Large intestine (tissue), 3 donors: ENCODE measurements at regions not wholly inside any gene's neighbourhood (a gene's known extent, or its start where the extent isn't known, plus 50 kb on each side); places are given as distances from the start of the nearest gene placed in this dataset.
"Not testable (repeated sequence)": the region's sequence is repeated elsewhere in the genome, so short reads cannot be mapped to it uniquely, and the experiment has no call there.

ENCODE experiments used
- DNase-seq, 2 donors: peaks; one replicate each; pipeline versions ENCODE4 v3.0.0 to v3.0.0-alpha.2; 2013
- H3K27ac ChIP-seq: one replicate; pipeline ENCODE4 v1.5.1; 2013; ENCODE audit warnings: low read length
- H3K27me3 ChIP-seq: 2 replicates; pipeline ENCODE4 v1.6.1; 2013; ENCODE audit warnings: low read length; ENCODE audit not compliant: control insufficient read depth, insufficient read depth
- H3K36me3 ChIP-seq: 2 replicates; pipeline ENCODE4 v1.6.1; 2013; ENCODE audit warnings: low read length; ENCODE audit not compliant: control insufficient read depth, insufficient read depth
- H3K4me1 ChIP-seq: one replicate; pipeline ENCODE4 v1.6.1; 2013; ENCODE audit warnings: low read length; ENCODE audit not compliant: control insufficient read depth, insufficient read depth
- H3K4me3 ChIP-seq: one replicate; pipeline ENCODE4 v1.5.1; 2013; ENCODE audit warnings: low read length
- H3K9me3 ChIP-seq: one replicate; pipeline ENCODE4 v1.6.1; 2013; ENCODE audit warnings: mild to moderate bottlenecking, low read depth, low read length, moderate library complexity; ENCODE audit not compliant: control insufficient read depth
- WGBS: methylation state at CpG from one replicate; pipeline ENCODE4 v1.1.5; 2013; ENCODE audit warnings: low lambda C conversion rate; ENCODE audit not compliant: insufficient coverage; 5-methylcytosine and 5-hydroxymethylcytosine counted together

DNA sequence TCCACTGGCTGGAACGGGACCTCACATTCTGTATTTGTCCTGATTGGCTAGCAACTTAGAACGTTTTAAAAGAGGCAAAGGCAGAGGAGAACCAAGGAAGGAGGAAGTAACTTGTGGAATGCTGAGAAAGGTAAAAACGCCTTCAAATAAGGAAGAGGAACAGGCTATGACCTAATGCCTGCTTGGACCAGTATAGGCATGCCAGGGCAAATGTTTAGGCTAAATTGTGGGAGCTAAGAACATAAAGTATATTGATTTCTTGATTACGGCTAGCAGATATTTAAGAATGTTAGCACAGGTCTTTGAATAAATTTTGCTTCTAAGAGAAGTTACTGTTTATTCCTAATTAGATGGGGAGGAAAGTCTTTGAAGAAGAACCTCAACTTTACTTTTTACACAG, 96.5 kb downstream of the AASDHPPT start:
- H3K36me3 ChIP-seq, H3K27me3 ChIP-seq, DNase-seq, H3K4me1 ChIP-seq, H3K9me3 ChIP-seq, H3K27ac ChIP-seq, H3K4me3 ChIP-seq: not testable (repeated sequence)
- WGBS: 100% methylated on average over 1 of the region's 4 CpGs

GRCh38 chr11:106176817-106177216, 99.4 kb downstream of the AASDHPPT start:
- Histone ChIP-seq H3K36me3 (no peaks in the 10 kb centered on the region), H3K27ac (no peak overlapping the region), H3K4me3 (no peak overlapping the region), H3K4me1 (peaks cover 4% of the 10 kb centered on the region), H3K27me3 (no peaks in the 10 kb centered on the region), H3K9me3 (no peaks in the 10 kb centered on the region)
- no CpG with 5 or more reads among the region's 17 CpGs for WGBS
- no peak for DNase-seq

GRCh38 chr11:106177311-106177710, 99.8 kb downstream of the AASDHPPT start:
- peak in 1 of 2 donors; percentile 53 for DNase-seq
- Histone ChIP-seq H3K27me3 (no peaks in the 10 kb centered on the region), H3K36me3 (no peaks in the 10 kb centered on the region), H3K9me3 (no peaks in the 10 kb centered on the region), H3K4me3 (no peak overlapping the region), H3K27ac (no peak overlapping the region), H3K4me1 (peaks cover 4% of the 10 kb centered on the region)
- no CpG with 5 or more reads among the region's 6 CpGs for WGBS

DNA sequence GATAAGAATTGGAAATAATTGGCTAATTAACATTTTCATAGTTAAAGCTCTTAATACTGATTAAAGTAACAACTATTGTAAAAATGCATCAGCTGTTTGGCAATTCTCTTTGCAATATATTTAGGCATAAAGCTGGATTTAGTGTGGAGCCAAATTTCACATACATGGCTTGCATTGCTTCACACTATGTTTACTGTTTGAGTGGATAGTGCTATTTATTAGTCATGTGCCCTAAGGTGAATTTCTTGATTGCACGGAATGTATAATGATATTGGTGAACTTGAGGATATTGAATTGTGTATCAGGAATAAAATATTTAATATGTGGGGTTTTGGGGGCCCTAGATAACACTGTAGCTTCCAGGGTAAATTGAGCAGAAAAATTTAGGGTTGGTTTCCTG, 100.9 kb downstream of the AASDHPPT start:
- peaks cover 4% of the 10 kb centered on the region for H3K4me1 ChIP-seq
- no CpG with 5 or more reads among the region's 1 CpG for WGBS
- no peak overlapping the region for H3K4me3 ChIP-seq
- H3K27ac ChIP-seq: no peak overlapping the region
- H3K9me3 ChIP-seq: no peaks in the 10 kb centered on the region
- H3K36me3 ChIP-seq: no peaks in the 10 kb centered on the region
- DNase-seq: no peak
- no peaks in the 10 kb centered on the region for H3K27me3 ChIP-seq

- H3K27ac ChIP-seq: no peak overlapping the region
- peaks cover 4% of the 10 kb centered on the region for H3K4me1 ChIP-seq
- DNase-seq: no peak
- no peaks in the 10 kb centered on the region for H3K9me3 ChIP-seq
- no peak overlapping the region for H3K4me3 ChIP-seq
- H3K27me3 ChIP-seq: no peaks in the 10 kb centered on the region
- H3K36me3 ChIP-seq: no peaks in the 10 kb centered on the region
- WGBS: 43% methylated on average over 1 of the region's 1 CpG
Measured at GRCh38 chr11:106179048-106179447, 101.6 kb downstream of the AASDHPPT start.

- 100% methylated on average over 1 of the region's 2 CpGs for WGBS
- no peak overlapping the region for H3K4me3 ChIP-seq
- no peaks in the 10 kb centered on the region for H3K4me1 ChIP-seq
- peaks cover 10% of the 10 kb centered on the region for H3K9me3 ChIP-seq
- H3K27ac ChIP-seq: no peak overlapping the region
- H3K27me3 ChIP-seq: no peaks in the 10 kb centered on the region
- H3K36me3 ChIP-seq: no peaks in the 10 kb centered on the region
- DNase-seq: no peak
Measured at GRCh38 chr11:106186630-106187029, 109.2 kb downstream of the AASDHPPT start.

DNA sequence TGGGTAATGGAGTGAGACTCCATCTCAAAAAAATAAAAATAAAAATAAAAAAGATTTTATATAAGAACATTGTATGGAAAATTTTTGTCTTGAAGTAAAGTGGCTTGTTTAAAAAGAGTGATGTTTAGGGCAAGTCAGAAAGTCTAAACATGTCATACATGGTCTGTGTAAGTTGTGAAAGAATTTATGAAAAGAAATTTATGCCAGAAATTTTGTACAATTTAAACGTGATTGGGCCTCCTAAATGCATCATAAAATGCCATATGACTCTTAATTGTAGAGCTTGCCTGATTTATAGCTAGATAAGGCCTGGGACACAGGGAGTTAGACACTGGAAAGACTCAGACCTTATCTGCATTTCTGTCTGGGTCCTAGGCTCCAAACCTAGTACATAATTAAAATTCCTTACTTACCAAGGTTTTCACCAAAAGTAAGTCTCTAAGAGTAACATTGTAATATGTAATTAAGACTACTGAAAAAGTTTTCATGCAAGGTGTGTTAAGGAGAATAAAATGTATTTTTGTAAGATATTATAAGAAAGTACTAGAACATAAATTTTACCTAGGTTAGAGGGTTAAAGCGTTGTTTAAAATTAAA, 110.5 kb downstream of the AASDHPPT start:
- 0% methylated on average over 1 of the region's 2 CpGs for WGBS
- H3K27ac ChIP-seq: no peak overlapping the region
- DNase-seq: no peak
- H3K4me3 ChIP-seq: no peak overlapping the region
- no peaks in the 10 kb centered on the region for H3K4me1 ChIP-seq
- no peaks in the 10 kb centered on the region for H3K36me3 ChIP-seq
- H3K9me3 ChIP-seq: peaks cover 10% of the 10 kb centered on the region
- no peaks in the 10 kb centered on the region for H3K27me3 ChIP-seq

DNA sequence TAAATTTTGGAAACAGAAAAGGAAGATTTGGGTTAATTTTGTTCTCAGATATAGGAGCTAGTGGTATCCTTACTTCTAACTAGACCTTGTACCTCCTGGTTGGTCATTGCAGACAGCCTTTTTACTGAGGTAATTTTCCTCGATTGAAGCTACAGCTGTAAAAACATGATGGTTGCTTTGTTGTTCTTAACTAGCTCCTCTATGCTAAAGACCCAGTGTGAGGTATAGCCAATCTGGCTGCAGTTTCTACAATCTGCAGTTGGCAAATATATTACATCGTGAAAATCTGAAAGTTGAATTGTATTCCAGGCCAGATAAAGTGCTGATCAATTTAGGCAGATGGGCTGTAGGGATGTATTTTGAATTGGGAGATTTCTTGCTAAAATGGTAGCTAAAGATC, 116.5 kb downstream of the AASDHPPT start:
- H3K36me3 ChIP-seq: no peaks in the 10 kb centered on the region
- no peaks in the 10 kb centered on the region for H3K9me3 ChIP-seq
- no peak overlapping the region for H3K27ac ChIP-seq
- H3K27me3 ChIP-seq: no peaks in the 10 kb centered on the region
- no peaks in the 10 kb centered on the region for H3K4me1 ChIP-seq
- no peak overlapping the region for H3K4me3 ChIP-seq
- no peak for DNase-seq
- 14% methylated on average over 1 of the region's 2 CpGs for WGBS

DNA sequence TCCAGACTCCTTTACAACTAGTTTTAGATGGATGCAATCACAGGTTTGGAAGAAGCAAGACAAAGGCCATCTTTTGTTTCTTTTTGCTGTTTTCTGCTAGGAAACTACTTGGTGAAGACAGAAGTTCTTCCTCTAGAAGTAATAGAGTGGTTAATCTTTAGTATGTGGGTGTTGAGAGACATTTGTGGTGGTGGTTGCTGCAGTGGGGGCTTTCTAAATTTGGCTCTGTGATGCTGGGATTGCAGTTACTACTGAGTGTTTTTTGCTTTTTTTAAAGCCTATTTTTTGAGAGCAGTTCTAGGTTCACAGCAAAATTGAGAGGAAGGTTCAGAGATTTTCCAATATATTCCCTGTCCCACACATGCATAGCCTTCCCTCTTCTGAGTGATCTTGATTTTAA, 120.0 kb downstream of the AASDHPPT start:
- H3K4me3 ChIP-seq: no peak overlapping the region
- DNase-seq: no peak
- no peaks in the 10 kb centered on the region for H3K27me3 ChIP-seq
- no peaks in the 10 kb centered on the region for H3K9me3 ChIP-seq
- H3K36me3 ChIP-seq: no peaks in the 10 kb centered on the region
- H3K4me1 ChIP-seq: no peaks in the 10 kb centered on the region
- no peak overlapping the region for H3K27ac ChIP-seq

- Histone ChIP-seq H3K9me3 (no peaks in the 10 kb centered on the region), H3K36me3 (no peaks in the 10 kb centered on the region), H3K27me3 (no peaks in the 10 kb centered on the region), H3K27ac (no peak overlapping the region), H3K4me1 (peaks cover 12% of the 10 kb centered on the region), H3K4me3 (no peak overlapping the region)
- no peak for DNase-seq
- WGBS: 100% methylated on average over 1 of the region's 1 CpG
Measured at GRCh38 chr11:106202935-106203620, 125.6 kb downstream of the AASDHPPT start.

DNA sequence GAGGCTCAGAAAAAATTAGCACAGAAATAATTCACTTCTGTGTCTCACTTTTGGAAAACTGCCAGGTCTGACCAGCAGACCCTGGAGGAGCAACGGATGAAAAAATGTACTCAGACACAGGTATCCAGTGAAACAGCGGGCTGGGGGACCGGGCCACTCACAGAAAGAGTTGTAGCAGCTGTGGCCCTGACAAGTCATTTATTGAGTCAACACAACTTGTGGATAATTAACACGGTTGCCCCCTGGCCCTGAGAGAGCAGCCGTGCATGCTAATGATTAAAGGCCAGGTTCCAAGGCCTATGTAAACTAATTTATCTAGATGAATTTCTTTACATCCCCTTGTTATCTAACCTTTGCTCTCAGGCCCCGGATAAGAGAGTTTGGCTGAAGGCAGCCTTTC, 131.3 kb downstream of the AASDHPPT start:
- Histone ChIP-seq H3K4me1 (peaks cover 61% of the 10 kb centered on the region), H3K27ac (peak overlapping the region; percentile 79), H3K9me3 (no peaks in the 10 kb centered on the region), H3K4me3 (no peak overlapping the region), H3K27me3 (no peaks in the 10 kb centered on the region), H3K36me3 (no peaks in the 10 kb centered on the region)
- DNase-seq: peak; percentile 83 to 92
- WGBS: no CpG with 5 or more reads among the region's 6 CpGs
